GM12892 (cell line): ENCODE measurements at regions not wholly inside any gene's neighbourhood (a gene's known extent, or its start where the extent isn't known, plus 50 kb on each side); places are given as distances from the start of the nearest gene placed in this dataset.
"Not testable (repeated sequence)": the region's sequence is repeated elsewhere in the genome, so short reads cannot be mapped to it uniquely, and the experiment has no call there.

Source experiments
- POLR2A ChIP-seq: IDR thresholded peaks from 2 replicates; pipeline ENCODE4 v1.6.1; 2011; ENCODE audit warnings: low read depth, low read length, control low read depth
- POLR2AphosphoS5 ChIP-seq: IDR thresholded peaks from 2 replicates; pipeline ENCODE4 v1.6.1; 2011; ENCODE audit warnings: low read depth, low read length, control low read depth
- TAF1 ChIP-seq: IDR thresholded peaks from 2 replicates; pipeline ENCODE4 v1.6.1; 2011; ENCODE audit warnings: low read depth, mild to moderate bottlenecking, control low read depth, low read length, borderline replicate concordance

- not testable (repeated sequence) for TF ChIP-seq POLR2A, TAF1, POLR2AphosphoS5
Measured at GRCh38 chr13:65353150-65353549, 1877.0 kb downstream of the PCDH9 start.
